Adrenal gland (tissue), 5 donors: ENCODE measurements at regions not wholly inside any gene's neighbourhood (a gene's known extent, or its start where the extent isn't known, plus 50 kb on each side); places are given as distances from the start of the nearest gene placed in this dataset.

Experiments used
- POLR2A ChIP-seq, 2 donors: fragments of 450-650 bp; IDR thresholded peaks; one replicate each; pipeline ENCODE4 v1.6.1; 2017; ENCODE audit warnings: antibody characterized with exemption in 2 of 2, mild to moderate bottlenecking in 2 of 2, moderate library complexity in 1 of 2
- TF ChIP-seq, protein P1 (sequence below), 6 experiments: fragments of 450-650 bp in 4 of 6; fragments of 200-600 bp in 2 of 6; sonication (generic) in 1 of 6; IDR thresholded peaks; 1 replicate in 5 of 6; 2 replicates in 1 of 6; pipeline versions ENCODE4 v1.5.1 to v1.8.0; 2016 to 2021; ENCODE audit warnings: antibody characterized with exemption in 6 of 6, mild to moderate bottlenecking in 2 of 6, moderate library complexity in 1 of 6
- donor health status: DM: no; HTN: no; CAD: no.

GRCh38 chr9:20189871-20190270 lies 401.0 kb upstream of the SLC24A2 start:
- TF ChIP-seq, protein P1, sequence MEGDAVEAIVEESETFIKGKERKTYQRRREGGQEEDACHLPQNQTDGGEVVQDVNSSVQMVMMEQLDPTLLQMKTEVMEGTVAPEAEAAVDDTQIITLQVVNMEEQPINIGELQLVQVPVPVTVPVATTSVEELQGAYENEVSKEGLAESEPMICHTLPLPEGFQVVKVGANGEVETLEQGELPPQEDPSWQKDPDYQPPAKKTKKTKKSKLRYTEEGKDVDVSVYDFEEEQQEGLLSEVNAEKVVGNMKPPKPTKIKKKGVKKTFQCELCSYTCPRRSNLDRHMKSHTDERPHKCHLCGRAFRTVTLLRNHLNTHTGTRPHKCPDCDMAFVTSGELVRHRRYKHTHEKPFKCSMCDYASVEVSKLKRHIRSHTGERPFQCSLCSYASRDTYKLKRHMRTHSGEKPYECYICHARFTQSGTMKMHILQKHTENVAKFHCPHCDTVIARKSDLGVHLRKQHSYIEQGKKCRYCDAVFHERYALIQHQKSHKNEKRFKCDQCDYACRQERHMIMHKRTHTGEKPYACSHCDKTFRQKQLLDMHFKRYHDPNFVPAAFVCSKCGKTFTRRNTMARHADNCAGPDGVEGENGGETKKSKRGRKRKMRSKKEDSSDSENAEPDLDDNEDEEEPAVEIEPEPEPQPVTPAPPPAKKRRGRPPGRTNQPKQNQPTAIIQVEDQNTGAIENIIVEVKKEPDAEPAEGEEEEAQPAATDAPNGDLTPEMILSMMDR (IDR thresholded peaks at IDR 0.05), result no peak
- TF ChIP-seq POLR2A (IDR thresholded peaks at IDR 0.05), result no peak
